Small intestine (tissue), 7 donors: ENCODE measurements at regions not wholly inside any gene's neighbourhood (a gene's known extent, or its start where the extent isn't known, plus 50 kb on each side); places are given as distances from the start of the nearest gene placed in this dataset.

Experiments used
- DNase-seq, 2 donors: peaks; one replicate each; pipeline versions ENCODE4 v3.0.0 to v3.0.0-alpha.2; 2013
- FAIRE-seq: peaks from 2 replicates; lab custom pipeline; 2012; peaks lifted over from hg19 to GRCh38; lab: Jason Lieb, UNC
- H3K27ac ChIP-seq, 3 donors: one replicate each; pipeline ENCODE4 v1.5.1; 2013; ENCODE audit warnings: low read length in 2 of 3, mild to moderate bottlenecking in 2 of 3, control low read depth in 1 of 3, inconsistent platforms in 1 of 3, low read depth in 1 of 3, moderate library complexity in 1 of 3
- H3K27me3 ChIP-seq, 3 donors: one replicate each; pipeline ENCODE4 v1.6.1; 2013; ENCODE audit warnings: low read length in 3 of 3, inconsistent platforms in 1 of 3; ENCODE audit not compliant: control insufficient read depth in 3 of 3, insufficient read depth in 3 of 3
- H3K36me3 ChIP-seq, 3 donors: one replicate each; pipeline ENCODE4 v1.6.1; 2013; ENCODE audit warnings: low read length in 3 of 3, inconsistent platforms in 1 of 3, low read depth in 1 of 3, mild to moderate bottlenecking in 1 of 3, moderate library complexity in 1 of 3; ENCODE audit not compliant: control insufficient read depth in 3 of 3, insufficient read depth in 2 of 3
- H3K4me1 ChIP-seq, 3 donors: one replicate each; pipeline ENCODE4 v1.6.1; 2013; ENCODE audit warnings: low read length in 2 of 3, inconsistent platforms in 1 of 3, low read depth in 1 of 3, mild to moderate bottlenecking in 1 of 3, moderate library complexity in 1 of 3; ENCODE audit not compliant: control insufficient read depth in 3 of 3, insufficient read depth in 2 of 3
- H3K4me3 ChIP-seq, 3 donors: one replicate each; pipeline ENCODE4 v1.5.1; 2013; ENCODE audit warnings: low read length in 3 of 3, control low read depth in 1 of 3, inconsistent platforms in 1 of 3, low read depth in 1 of 3, mild to moderate bottlenecking in 1 of 3, moderate library complexity in 1 of 3
- H3K9me3 ChIP-seq, 2 donors: one replicate each; pipeline ENCODE4 v1.6.1; 2013; ENCODE audit warnings: low read depth in 1 of 2, low read length in 1 of 2; ENCODE audit not compliant: control insufficient read depth in 2 of 2, insufficient read depth in 1 of 2
- WGBS, 3 donors: extraction: QIAGEN DNeasy Blood & Tissue Kit; methylation state at CpG; one replicate each; pipeline ENCODE4 v1.1.7; 2013; 5-methylcytosine and 5-hydroxymethylcytosine counted together
- donor health status: healthy with polysubstance abuse.
- donor health status: control.
- donor health status: control.
- donor health status: Bipolar disorder and iron deficiency.
- donor health status: healthy.

DNA sequence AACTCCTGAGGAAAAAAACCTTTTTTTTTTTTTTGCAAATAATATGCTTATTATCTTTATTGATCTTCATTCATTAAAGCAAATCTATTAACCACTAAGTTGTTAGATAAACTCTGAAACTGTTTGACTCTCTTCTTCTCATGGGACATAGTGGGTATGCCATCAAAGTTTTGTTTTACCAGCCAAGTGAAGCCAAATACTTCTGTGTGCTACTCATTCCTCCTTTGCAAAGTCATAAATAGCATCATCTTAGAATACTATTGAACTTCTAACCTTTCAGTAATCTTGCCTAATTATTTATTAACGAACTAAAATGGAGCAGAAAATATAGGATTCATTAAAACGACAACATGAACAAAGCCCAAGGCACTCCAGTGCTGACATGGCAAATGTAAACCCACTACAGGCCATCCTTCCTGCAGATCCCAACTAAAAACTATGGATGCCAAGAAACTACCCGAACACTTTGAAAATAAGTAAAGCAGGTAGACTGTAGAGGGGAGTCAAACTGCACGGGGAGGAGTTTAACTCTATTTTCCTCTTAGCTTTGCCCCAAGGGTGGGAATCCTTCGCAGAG lies 61.2 kb upstream of the ODAD2 start:
- Histone ChIP-seq H3K9me3 (no peaks in the 10 kb centered on the region), H3K36me3 (peaks cover 0 to 20% (median 2%) of the 10 kb centered on the region in 3 donors), H3K4me3 (no peak overlapping the region), H3K4me1 (no peaks in the 10 kb centered on the region), H3K27me3 (no peaks in the 10 kb centered on the region), H3K27ac (no peak overlapping the region)
- FAIRE-seq (no peak), DNase-seq (no peak)
- WGBS, 3 donors, result 85 to 90% (median 86%) methylated on average over 5 of the region's 5 CpGs

DNA sequence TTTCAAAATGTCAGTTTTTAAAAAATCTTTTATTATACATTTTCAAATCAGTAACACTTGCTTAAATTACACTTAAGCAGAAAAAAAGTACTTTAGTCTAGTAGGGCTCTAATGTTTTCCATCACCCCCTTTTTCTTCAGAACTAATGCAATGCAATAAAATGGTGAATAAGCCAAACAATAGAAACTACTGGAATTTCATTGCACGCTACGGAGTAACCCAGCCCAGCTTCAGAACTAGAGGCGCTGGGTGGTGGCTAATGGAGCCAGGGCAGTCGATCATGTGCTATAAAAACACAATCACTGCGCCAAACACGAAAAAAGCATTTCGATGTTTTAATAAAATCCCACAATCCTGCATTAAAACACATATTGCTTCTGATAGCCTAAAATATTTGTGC lies 59.9 kb upstream of the ODAD2 start:
- H3K27ac ChIP-seq, result no peak overlapping the region
- DNase-seq (no peak), FAIRE-seq (no peak)
- H3K36me3 ChIP-seq, result peaks cover 0 to 22% (median 2%) of the 10 kb centered on the region in 3 donors
- H3K4me1 ChIP-seq, result no peaks in the 10 kb centered on the region
- H3K4me3 ChIP-seq, result no peak overlapping the region
- no peaks in the 10 kb centered on the region for H3K9me3 ChIP-seq
- 96 to 98% (median 96%) methylated on average over 7 of the region's 7 CpGs for WGBS, 3 donors
- no peaks in the 10 kb centered on the region for H3K27me3 ChIP-seq

DNA sequence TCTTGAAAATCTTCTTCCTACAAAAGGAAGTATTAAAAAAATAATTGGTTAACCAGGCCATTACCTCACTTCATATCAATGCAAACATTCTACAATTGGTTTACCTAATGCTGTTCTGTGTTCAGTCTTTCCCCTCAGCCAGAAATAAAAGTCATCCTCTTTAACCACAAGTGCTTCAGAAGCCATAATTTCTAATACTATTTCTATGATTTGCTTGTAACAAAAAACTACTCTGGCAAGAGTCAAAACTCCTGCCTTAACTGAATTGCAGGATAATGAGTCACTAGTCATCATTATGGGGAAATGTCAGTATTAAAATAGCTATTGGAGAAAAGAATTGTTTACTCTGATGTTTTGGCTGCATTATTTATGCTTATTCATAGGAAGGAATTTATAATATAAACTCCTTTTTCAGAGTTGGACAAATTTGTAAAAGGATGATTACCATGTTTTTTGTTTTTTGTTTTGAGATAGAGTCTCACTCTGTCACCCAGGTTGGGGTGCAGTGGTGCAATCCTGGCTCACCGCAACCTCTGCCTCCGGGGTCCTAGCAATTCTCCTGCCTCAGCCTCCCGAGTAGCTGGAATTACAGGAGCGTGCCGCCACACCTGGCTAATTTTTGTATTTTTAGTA lies 55.5 kb upstream of the ODAD2 start:
- Histone ChIP-seq H3K4me3 (no peak overlapping the region), H3K27ac (peak overlapping the region in 1 of 3 donors; percentile 31), H3K9me3 (no peaks in the 10 kb centered on the region), H3K36me3 (peaks cover 0 to 20% (median 2%) of the 10 kb centered on the region in 3 donors), H3K27me3 (peaks cover 0 to 2% (median 0%) of the 10 kb centered on the region in 3 donors), H3K4me1 (no peaks in the 10 kb centered on the region)
- FAIRE-seq, result no peak
- DNase-seq, result no peak
- WGBS, 3 donors, result 83 to 100% (median 92%) methylated on average over 5 of the region's 5 CpGs

DNA sequence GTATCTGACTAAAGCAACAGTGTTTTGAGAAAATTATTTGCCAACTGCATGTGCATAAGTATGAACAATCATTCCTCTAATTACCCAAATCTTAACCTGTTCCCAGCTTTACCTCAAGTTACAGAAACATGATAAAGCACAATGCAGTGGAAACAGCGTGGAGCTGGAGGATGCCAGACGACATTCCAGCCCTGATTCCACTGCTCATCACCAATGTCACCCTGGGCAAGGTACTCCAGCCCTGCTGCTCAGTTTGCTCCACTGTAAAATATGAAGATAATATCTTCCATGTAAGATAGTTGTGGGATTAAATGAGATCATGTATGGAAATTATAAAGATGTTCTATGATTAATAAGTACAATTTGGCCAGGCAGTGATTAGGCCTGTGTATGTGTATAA lies 50.4 kb upstream of the ODAD2 start:
- 93 to 98% (median 95%) methylated on average over 2 of the region's 2 CpGs for WGBS, 3 donors
- H3K27ac ChIP-seq, result no peak overlapping the region
- H3K9me3 ChIP-seq, result no peaks in the 10 kb centered on the region
- no peak overlapping the region for H3K4me3 ChIP-seq
- FAIRE-seq, result no peak
- H3K36me3 ChIP-seq, result no peaks in the 10 kb centered on the region
- no peaks in the 10 kb centered on the region for H3K4me1 ChIP-seq
- peaks cover 0 to 2% (median 0%) of the 10 kb centered on the region in 3 donors for H3K27me3 ChIP-seq
- no peak for DNase-seq
